Inflammatory macrophage (primary cell): ENCODE measurements at regions not wholly inside any gene's neighbourhood (a gene's known extent, or its start where the extent isn't known, plus 50 kb on each side); places are given as distances from the start of the nearest gene placed in this dataset.

Experiments used
- DNase-seq, 2 donors: peaks; one replicate each; pipeline ENCODE4 v3.0.0-alpha.2; 2020 to 2022

DNA sequence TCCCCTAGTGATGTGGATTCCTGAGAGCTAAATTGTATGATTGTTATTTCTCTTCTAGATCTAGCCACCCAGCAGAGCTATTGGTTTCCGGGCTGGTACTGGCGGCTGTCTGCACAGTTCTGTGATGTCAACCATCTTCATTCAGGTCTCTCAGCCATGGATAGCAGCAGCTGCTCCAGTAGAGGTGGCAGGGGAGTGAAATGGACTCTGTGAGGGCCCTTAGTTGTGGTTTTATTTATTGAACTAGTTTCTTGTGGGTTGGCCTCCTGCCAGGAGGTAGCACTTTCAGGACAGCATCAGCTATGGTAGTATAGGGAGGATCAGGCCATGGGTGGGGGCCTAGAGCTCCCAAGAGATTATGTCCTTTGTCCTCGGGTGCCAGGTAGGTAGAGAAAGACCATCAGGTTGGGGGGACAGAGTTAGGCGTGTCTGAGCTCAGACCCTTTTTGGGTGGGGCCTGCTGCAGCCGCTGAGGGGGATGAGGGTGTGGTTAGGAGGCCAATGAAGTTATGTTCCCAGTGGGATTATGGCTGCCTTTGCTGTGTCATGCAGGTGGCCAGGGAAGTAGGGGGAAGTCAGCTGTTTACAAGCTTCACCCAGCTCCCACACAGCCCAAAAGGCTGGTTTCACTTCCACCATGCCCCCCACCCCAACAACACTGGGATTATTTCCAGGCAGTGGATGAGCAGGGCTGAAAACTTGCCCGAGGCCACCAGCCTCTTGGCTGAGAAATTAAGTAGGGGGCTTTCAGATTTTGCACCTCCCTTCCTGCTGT lies 55.1 kb upstream of the RGS4 start:
- DNase-seq, result no peak

DNA sequence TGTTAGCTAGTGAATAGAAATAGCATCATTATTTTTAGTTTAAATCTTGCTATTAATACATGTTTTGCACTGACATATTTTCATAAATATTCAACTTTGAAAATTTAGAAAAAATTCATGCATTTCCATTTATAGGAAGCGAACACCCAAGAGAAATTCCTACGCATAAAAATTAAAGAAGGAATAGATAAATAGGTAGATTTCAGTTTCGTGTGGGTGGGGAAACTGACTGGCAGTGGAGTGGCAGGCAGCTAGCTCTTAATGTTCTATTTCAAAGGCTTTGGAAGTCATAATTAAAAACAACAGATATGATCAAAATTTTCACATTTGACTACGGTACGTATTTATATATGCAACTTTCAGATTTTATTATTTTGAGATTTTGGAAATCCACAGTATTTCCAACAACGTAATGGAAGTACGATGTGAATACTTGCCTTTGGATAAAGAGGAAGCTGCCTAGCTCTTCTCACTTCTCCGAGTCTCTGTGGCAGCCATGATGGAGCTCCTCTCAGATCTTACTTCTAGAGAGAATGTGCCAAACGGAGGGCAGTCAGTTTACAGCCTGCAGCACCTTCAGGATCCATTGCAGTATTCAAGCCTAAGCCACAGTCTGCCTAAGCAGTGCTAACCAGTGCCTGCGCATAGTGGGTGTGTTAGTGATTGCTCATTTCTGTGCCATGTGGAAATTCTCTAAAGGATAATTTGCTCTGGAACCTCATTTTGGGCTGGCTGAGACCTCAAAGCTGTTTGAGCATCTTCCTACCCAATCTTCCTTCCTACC lies 62.9 kb upstream of the RGS4 start:
- no peak for DNase-seq

DNA sequence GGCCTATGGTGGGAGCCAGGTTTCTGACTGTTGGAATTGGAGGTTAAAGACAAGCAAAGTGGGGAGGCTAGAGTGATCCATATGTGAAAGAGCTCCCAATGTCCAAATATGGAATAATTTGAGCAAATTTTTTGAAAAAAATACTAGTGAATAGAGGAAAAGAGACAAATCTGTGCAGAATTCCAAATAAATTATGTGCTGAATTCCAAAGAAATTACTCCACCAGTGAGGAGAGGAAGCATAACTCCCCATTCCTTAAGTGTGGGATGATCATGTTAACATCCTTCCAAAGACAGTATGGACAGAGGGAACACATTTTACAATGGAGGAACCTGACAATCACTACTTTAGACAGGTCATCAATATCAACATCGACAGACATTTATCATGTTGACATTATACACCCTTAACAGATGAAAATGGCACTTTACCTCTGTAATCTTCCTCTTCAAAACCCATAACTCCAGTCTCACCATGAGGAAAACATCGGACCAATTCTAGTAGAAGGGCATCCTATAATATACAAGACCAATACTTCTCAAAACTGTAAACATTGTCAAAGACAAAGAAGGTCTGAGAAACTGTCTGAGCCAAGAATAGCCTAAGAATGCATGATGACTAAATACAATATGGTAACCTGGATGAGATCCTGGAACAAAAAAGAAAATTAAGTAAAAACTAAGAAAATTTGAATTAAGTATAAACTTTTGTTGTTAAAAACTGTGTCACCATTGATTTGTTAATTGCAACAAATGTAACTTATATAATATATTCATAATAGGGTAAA lies 71.5 kb upstream of the RGS4 start:
- DNase-seq, result no peak

DNA sequence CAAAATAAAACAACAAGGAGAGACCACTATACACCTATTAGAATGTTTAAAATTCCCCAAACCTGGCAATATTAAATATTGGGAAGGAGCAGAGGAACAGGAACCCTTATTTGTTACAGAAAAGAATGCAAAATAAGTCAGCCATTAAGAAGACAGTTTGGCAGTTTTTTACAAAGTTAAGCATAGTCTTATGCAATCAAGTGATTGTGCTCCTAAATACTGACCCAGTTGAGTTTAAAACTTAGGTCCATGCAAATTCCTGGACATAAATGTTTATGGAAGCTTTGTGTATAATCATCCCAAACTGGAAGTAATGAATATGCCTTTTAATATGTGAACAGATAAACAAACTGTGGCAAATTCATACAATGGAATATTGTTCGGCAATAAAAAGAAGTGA lies 72.9 kb upstream of the RGS4 start:
- DNase-seq, result no peak

DNA sequence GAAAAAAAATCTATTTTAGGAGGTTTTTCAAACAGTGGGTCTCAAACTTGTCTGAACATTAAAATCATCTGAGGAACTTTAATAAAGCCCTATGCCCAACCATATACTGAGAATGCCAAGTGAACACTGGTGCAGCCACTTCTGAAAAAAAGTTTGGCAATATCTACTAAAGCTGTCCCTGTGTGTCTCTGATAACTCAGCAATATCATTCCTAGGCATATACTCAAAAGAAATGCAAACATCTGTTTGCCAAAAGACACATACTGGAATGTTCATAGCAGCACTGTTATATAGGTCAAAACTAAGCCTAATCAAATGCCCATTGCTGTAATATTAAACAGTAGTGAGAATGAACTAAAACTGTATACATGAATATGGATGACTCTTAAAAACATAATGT lies 74.2 kb upstream of the RGS4 start:
- no peak for DNase-seq

DNA sequence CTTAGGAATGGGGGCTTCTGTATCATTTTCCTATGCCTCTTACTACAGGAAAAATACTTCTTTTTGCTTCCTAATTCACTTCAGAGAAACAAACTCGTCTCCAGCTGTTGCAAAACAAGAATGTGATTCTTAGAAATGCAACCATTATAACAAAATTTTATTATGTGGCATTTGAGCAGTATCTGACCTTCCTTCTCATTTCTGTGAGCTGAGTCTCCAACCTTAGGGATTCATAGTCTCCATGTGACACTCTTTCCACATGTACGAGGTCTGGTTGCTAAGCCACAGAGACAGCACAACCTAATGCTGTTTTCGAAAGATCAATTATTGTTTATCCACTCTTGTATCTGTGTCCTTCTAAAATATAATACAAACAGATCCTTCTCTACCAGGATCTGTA lies 75.3 kb upstream of the RGS4 start:
- no peak for DNase-seq

DNA sequence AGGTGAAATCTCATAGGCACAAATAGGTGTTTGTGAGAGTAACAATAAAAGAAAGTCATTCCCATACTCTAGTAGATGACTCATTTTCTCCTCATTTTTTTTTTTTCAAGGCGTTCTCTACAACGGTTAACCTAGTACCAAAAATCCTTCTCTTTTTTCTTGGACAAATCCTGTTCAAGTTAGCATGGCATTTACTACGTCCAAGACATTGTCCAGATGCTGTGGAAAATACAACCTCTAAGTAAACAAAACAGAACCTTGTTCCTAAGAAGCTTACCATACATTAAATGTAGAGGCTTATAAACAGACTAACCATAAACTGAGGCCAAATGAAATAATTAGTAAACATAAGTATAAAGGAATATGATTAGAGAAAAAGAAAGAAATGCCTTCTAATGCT lies 76.2 kb upstream of the RGS4 start:
- DNase-seq, result no peak

DNA sequence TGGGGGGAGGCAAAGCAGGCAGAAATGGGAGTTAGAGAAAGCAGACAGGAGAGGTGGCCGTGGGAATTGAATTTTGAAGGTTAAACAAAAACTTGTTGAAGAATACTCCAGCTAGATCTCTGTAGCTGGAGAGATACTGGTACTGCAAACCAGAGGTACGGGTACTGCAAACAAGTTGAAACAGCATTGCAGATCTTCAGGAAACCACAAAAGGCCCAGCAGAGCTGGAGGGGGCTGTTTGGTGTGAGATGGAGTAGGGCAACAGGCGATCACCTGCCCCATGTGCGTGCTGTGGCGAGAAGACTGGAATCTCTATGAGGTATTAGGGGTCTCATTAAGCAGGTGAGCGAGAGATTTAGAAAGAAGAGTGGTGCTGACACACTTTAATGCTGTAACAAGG lies 77.7 kb upstream of the RGS4 start:
- no peak for DNase-seq

DNA sequence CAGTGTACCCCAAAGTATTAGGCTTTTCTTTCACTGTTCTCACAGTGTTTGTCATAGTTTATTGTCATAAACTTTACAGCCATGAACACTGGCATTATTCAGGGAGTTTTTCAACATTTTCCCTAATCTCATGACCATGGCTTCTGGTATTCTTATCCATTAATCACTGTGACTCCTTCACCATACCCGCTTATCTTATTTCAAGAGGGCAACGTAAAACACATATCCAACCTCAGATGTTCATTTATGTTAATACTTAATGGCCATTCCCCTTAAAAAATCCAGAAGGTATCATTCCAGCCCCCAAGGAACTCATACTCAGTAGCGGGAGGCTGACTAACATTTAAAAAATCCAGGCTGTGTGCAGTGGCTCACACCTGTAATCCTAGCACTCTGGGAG lies 78.5 kb upstream of the RGS4 start:
- DNase-seq, result no peak

DNA sequence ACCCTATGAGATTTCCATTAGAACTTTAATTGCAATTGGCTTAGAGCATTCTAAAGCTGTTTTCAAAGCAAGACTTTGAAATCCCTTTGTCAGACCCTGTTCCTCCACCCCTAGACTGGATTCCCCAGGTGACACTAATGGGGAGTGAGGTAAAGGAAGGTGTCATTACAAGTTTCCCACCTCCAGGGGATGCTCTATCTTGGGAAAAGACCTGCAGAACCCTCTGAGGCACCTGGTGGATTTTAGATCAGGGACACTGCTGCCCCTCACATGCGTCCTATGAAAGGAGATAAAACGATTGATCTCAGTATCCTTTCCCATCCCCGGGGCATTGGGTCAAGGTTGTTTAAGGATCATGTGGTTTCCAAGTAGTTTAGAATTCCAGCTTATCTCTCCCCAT lies 80.3 kb upstream of the RGS4 start:
- no peak for DNase-seq

DNA sequence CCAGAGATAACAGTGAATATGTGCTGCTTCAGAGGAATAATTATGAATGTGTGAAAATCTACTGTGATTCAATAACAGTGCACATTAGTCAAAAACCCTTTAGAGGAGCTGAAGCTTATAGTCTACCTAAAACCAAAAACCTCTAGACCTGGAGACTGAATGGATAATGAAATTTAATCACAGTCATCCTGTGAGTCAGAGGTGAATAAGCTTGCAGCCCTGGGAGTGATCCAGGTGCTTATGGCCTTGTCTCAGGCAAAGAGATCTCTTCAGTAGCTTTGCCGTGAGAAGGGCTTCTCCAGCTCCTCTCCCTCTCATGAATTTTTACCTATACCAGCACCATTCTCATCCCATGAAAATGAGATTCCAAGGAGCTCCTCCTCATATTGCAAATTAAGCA lies 81.3 kb upstream of the RGS4 start:
- no peak for DNase-seq

DNA sequence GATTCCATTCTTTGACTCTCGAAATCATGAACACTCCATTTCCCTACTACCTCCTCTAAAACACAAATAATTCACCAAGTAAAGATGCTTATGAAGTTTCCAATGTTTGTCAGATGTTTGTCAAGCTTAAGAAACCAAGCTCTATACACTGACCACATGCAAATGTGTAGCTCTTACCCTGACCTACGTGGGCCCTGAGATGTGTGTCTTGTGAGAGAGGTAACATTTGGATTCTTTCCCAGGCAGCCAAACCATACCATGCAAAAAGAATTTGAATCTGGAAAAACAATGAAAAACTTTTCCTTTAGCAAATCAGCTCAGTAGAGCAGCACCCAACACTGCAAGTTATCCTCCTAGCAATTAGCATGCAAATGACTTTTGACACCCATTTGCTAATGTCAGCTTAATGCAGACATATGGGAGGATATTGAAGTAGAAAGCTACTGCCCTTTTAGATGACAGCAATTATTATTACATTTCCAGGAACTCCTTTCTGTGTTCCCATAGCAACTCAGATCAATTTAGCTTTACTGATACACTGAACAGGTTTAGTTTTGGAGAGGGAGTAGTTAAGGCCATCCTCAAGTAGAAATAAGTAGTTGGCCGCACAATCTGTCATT lies 83.2 kb upstream of the RGS4 start:
- no peak for DNase-seq

DNA sequence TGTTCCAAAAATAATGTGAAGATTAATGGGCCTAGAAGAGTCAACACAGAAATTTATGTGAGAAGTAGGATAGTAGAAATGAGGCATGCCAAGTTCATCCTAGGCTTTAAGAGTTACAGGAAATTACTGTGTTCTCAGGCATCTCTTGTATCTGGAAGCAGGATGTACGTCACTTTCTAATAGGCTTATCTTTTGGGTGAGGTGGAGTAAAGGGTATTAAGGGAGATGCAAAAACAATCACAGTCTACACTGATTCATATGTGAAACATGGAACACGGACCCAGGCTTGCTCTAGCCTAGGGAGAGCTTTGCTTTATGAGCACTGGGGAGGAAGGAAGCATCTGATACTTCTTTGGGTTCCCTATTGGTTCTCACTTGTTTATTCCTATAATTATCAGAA lies 84.5 kb upstream of the RGS4 start:
- DNase-seq, result no peak

DNA sequence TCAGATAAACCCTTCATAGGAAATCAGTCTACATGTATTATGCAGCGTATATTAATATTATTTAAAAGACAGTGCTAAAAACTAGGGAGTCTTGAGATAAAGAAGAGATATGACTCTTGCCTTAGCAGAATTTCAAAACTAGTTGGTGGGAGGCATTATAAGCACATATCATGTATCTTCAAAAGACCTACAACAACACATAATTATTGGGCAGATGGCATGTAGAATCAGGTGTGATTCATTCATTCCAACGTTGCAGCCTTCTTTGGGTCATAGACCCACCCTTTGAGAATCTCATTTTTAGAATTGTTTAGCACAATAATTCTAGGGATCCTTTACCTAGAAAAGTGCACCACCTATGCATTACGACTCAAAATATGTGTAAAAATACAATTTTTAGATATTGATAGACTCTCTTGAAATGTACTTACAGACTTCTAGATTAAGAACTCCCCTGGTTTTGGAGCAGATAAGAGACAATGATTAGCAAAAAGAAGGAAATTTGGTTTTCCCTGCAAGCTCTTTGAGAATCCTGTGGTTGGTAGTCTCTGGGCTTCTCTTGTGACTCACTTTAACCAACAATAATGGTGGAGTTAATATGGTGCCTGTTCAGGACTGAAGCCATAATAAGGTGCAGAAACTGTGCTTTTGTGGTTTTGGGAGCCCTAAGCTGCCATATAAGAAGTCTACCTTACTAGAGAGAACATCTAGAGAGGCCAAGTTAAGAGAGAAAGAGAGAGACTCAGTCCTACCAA lies 85.3 kb upstream of the RGS4 start:
- DNase-seq, result no peak

DNA sequence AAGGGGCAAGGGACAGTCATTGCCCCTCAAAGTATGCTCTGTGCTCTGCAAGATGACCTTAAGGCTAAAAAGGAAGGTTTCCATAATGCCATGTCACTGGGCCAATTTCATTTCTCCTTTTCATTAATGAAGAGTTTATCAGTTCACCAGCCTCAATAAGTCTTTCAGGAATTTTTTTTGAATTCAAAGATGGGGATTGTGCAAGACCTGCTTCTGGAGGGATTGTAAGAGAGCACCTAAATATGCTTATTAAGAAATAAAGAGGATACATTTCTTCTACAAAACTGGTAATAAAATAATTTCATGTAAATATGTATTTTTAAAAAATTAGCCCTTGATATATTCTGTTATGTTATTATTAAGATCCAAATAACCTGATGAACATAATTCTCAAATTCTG lies 86.8 kb upstream of the RGS4 start:
- DNase-seq, result no peak

DNA sequence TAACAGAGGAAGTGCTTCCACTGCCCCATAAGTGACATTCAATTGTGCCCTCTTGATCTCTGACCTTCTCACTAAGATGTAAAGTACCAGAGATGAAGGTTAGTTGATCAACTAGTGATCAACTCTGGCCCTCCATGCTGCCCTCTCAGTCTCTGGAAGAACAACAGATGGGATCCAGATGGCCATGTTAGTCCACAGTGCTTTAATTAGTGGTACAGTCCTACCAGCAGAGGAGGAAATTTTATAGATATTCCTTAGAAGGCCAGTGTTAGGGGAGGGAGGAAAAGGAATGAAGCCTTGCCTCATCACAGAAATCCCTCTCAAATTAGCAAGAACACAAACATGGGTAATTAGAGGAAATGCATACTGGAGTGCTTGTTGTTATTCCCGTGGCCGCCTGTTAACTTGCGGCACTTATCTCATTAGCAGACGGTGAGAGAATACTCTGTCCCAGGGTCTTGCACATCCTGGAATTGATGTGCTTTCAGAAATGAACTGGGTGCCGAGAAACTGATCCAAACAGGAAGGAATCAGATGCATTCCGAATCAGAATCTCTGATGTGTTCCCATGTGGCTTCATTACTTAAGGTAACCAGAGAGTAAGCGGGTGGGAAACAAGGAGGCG lies 91.1 kb upstream of the RGS4 start:
- no peak for DNase-seq

DNA sequence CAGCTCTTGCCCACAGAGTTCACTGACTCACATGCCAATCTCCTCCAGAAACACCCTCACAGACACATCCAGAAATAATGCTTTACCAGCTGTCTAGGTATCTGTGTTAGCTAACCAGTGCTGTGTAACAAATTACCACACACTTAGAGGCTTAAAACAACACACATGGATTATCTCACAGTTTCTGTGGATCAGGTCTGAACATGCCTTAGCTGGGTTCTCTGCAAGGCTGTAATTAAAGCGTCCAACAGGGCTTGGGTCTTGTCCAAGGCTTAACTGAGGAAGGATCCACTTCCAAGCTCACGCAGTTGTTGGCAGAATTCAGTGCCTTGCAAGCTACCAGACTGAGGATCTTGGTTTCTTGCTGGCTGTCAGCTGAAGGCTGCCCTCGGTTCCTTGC lies 92.5 kb upstream of the RGS4 start:
- no peak for DNase-seq

DNA sequence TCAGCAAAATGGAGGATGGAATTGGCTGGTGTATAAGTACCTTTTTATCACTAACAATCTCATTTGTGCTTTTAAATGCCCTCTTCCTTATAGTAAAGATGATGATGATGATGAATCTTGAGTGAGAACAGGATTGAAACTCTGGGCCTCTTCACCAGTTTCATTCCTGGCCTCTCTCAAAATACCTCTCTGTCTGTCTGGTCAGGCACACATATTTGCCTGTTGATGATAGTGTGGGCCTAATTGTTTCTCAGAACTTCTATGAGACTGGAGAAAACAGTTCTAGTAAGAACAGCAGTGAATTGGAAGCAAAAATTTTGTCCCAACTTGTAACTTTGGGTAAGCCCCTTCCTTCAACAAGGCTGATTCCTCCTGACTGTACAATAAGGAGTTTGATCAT lies 94.4 kb upstream of the RGS4 start:
- DNase-seq, result no peak

DNA sequence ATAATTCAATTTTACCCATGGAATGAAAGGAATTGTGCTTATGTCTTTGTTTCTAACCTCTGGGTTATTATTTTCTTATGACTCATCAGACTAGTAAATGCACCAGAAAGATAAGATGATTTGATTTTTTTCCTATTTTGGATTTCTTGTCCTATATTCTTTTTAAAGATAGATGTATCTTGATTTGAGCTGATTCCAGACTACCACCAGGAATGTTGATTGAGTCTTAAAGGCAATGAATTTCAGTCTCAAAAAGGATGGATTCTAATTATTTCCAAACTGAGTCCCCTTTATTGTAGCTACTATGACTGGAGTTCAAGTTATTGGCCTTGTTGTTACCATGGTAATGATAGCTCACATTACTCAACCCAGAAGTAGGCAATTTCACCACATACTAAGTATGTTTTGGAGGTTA lies 95.8 kb upstream of the RGS4 start:
- DNase-seq, result no peak

DNA sequence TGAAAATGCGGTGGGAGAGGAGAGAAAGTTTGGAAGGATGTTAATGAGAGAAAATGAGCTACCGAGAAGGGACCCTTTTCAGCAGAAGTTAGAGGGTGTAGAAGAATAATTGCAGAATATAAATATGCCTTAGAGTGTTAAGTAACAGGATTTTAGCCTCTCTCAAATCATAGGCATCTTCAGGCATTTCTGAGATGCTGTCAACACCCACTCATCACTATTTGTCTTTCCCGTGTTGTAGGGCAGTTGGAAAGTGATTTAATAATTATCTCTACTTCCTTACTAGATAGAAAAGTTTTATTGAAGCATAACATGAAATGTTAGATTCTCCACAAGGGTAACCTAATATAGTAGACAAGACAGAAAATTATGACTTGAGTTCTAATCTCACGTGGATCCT lies 96.4 kb upstream of the RGS4 start:
- no peak for DNase-seq

DNA sequence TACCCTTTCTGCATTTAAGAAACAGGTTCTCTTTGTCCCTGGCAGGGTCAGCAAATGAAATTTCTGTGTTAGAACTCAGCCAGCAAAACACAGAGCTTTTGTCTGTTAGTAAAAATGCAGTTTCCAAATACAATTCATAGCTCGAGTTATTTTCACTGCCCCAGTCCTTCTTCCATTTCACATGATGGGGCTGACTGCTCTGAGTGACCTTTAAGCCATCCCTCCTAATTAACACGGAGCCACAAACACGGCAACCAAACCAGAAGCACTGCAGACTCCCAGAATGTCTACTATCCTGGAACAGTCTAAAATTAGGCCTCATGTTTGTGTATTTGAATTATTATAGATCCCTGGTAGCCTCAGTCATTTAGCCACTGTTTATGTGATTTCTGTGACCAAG lies 99.1 kb upstream of the RGS4 start:
- no peak for DNase-seq

DNA sequence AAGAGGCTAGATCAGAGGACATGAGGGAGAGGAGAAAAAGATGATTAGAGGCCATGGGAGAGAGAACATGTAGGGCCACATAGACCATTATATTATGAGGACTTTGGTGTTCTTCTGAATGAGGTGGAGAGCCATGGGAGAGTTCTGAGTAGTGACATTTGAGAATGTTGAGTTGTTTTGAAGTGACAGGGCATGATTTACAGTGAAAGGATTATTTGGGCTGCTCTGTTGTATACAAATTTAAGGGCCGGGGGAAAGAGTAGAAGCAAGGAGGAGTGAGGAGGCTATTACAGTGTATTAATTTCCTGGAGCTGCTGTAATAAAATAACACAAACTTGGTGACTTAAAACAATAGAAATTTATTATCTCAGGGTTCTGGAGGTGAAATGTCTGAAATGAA lies 102.5 kb upstream of the RGS4 start:
- no peak for DNase-seq
